ENCODE measurements at regions not wholly inside any gene's neighbourhood (a gene's known extent, or its start where the extent isn't known, plus 50 kb on each side); places are given as distances from the start of the nearest gene placed in this dataset.

GRCh38 chr4:116860891-116861290, 224.5 kb downstream of the TRAM1L1 start:
- no peak overlapping the region for H3K9ac ChIP-seq (ENCODE audit: insufficient read depth, low read depth, low read length)
- H3K4me1 ChIP-seq (ENCODE audit: insufficient read depth, low read length) = no peaks in the 10 kb centered on the region
- no peaks in the 10 kb centered on the region for H3K79me2 ChIP-seq (ENCODE audit: insufficient read depth, low read length)
- no peaks in the 10 kb centered on the region for H3K27me3 ChIP-seq (ENCODE audit: control insufficient read depth in 1 of 2, insufficient read depth in 2 of 2, low read length in 2 of 2)
- no peak for ATAC-seq
- 35% methylated on average over 1 of the region's 1 CpG for WGBS (ENCODE audit: low lambda C conversion rate)
- ChIA-PET CTCF (ENCODE audit: low intra/inter-chr PET ratio, low total read pairs) (no interaction called here), POLR2A (no interaction called here)
- no peak for FAIRE-seq
- intact Hi-C loops (cut with micrococcal nuclease; ENCODE audit: unreplicated experiment) = no loop called here
- TF ChIP-seq HOXA3 (CRISPR knock-in tag; IDR thresholded peaks at IDR 0.05) (no peak), TEF (CRISPR knock-in tag; IDR thresholded peaks at IDR 0.05) (no peak), MAZ (IDR thresholded peaks at IDR 0.05; ENCODE audit: borderline replicate concordance, low read depth, low read length) (no peak), MAZ (CRISPR knock-in tag; IDR thresholded peaks at IDR 0.05; ENCODE audit: low read depth) (no peak), CHD2 (IDR thresholded peaks at IDR 0.05; ENCODE audit: low read depth, low read length) (no peak), ZNF230 (CRISPR knock-in tag; IDR thresholded peaks at IDR 0.05) (no peak), ZBTB44 (CRISPR knock-in tag; IDR thresholded peaks at IDR 0.05) (no peak), DNMT3B (CRISPR knock-in tag; conservative IDR thresholded peaks at IDR 0.05) (no peak), ETV6 (CRISPR knock-in tag; conservative IDR thresholded peaks at IDR 0.05) (no peak), ZNF775 (CRISPR knock-in tag; IDR thresholded peaks at IDR 0.05; ENCODE audit: borderline replicate concordance) (no peak), ZNF44 (CRISPR knock-in tag; IDR thresholded peaks at IDR 0.05) (no peak), ZNF362 (CRISPR knock-in tag; IDR thresholded peaks at IDR 0.05; ENCODE audit: borderline replicate concordance) (no peak), NFRKB (IDR thresholded peaks at IDR 0.05) (no peak), YY1 (IDR thresholded peaks at IDR 0.05; ENCODE audit: insufficient read depth, insufficient replicate concordance, low read depth, low read length) (no peak), HES4 (CRISPR knock-in tag; IDR thresholded peaks at IDR 0.05; ENCODE audit: borderline replicate concordance) (no peak), CEBPB (IDR thresholded peaks at IDR 0.05; ENCODE audit: borderline replicate concordance, low read depth, low read length) (no peak), NONO (IDR thresholded peaks at IDR 0.05) (no peak), NONO (CRISPR knock-in tag; conservative IDR thresholded peaks at IDR 0.05) (no peak), NAIF1 (CRISPR knock-in tag; IDR thresholded peaks at IDR 0.05; ENCODE audit: borderline replicate concordance) (no peak)
- TF ChIP-seq, protein P1, sequence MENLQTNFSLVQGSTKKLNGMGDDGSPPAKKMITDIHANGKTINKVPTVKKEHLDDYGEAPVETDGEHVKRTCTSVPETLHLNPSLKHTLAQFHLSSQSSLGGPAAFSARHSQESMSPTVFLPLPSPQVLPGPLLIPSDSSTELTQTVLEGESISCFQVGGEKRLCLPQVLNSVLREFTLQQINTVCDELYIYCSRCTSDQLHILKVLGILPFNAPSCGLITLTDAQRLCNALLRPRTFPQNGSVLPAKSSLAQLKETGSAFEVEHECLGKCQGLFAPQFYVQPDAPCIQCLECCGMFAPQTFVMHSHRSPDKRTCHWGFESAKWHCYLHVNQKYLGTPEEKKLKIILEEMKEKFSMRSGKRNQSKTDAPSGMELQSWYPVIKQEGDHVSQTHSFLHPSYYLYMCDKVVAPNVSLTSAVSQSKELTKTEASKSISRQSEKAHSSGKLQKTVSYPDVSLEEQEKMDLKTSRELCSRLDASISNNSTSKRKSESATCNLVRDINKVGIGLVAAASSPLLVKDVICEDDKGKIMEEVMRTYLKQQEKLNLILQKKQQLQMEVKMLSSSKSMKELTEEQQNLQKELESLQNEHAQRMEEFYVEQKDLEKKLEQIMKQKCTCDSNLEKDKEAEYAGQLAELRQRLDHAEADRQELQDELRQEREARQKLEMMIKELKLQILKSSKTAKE (CRISPR knock-in tag; IDR thresholded peaks at IDR 0.05; ENCODE audit: borderline replicate concordance) = no peak
- TF ChIP-seq, protein P2, sequence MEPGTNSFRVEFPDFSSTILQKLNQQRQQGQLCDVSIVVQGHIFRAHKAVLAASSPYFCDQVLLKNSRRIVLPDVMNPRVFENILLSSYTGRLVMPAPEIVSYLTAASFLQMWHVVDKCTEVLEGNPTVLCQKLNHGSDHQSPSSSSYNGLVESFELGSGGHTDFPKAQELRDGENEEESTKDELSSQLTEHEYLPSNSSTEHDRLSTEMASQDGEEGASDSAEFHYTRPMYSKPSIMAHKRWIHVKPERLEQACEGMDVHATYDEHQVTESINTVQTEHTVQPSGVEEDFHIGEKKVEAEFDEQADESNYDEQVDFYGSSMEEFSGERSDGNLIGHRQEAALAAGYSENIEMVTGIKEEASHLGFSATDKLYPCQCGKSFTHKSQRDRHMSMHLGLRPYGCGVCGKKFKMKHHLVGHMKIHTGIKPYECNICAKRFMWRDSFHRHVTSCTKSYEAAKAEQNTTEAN (CRISPR knock-in tag; conservative IDR thresholded peaks at IDR 0.05) = no peak
- no peak overlapping the region for H3K4me2 ChIP-seq (ENCODE audit: low read depth, low read length)
- H4K20me1 ChIP-seq (ENCODE audit: insufficient read depth, low read length) = no peaks in the 10 kb centered on the region
- no peak overlapping the region for H2AFZ ChIP-seq (ENCODE audit: low read length)
- H3K9me3 ChIP-seq (ENCODE audit: low read length) = no peaks in the 10 kb centered on the region
- no peak for DNase-seq (ENCODE audit: low spot score)
- no peaks in the 10 kb centered on the region for H3K36me3 ChIP-seq (replicated peaks in 1 of 2; ENCODE audit: control insufficient read depth in 1 of 2, insufficient read depth in 2 of 2, low read length in 2 of 2)
- in situ Hi-C loops (cut with HindIII; ENCODE audit: extremely low pct_ligation_motif_present, low pct_unique_long_range_greater_than_20kb) = no loop called here
- BruUV-seq (replicated peaks) = no TSS peak
- no peak overlapping the region for H3K27ac ChIP-seq (ENCODE audit: extremely low read length, insufficient read depth, low read length)
- H3K4me3 ChIP-seq (replicated peaks in 1 of 3; ENCODE audit: insufficient read depth in 1 of 3, low read depth in 2 of 3, low read length in 3 of 3) = no peak overlapping the region

Data from HepG2 (cell line).